HG03103 (cell line): ENCODE measurements at regions not wholly inside any gene's neighbourhood (a gene's known extent, or its start where the extent isn't known, plus 50 kb on each side); places are given as distances from the start of the nearest gene placed in this dataset.
"Not testable (repeated sequence)": the region's sequence is repeated elsewhere in the genome, so short reads cannot be mapped to it uniquely, and the experiment has no call there.

Experiments
- ATAC-seq: cut with Tn5 transposase; IDR thresholded peaks from one replicate; pipeline ENCODE4 v1.9.1; 2021; ENCODE audit warnings: low read depth; ENCODE audit not compliant: unreplicated experiment

DNA sequence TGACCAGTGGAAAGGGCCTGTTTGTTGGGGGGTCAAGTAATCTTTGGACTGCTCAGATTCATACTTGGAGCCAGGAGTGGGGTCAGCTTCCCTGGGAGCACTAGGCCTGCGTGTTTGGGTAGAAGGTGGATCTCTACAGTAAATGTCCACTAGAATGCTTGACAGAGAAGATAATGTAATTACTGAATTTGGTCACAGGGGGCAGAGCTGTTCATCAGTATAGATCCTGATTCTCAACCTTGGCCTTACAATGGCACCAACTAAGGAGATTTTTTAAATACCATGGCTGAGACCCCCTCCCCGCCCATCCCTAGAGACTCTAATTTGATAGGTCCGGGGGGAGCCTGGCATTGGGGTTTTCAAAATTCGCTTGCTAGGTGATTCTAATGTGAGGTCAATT is 217.5 kb upstream of the PLXNA2 start:
- no peak for ATAC-seq

DNA sequence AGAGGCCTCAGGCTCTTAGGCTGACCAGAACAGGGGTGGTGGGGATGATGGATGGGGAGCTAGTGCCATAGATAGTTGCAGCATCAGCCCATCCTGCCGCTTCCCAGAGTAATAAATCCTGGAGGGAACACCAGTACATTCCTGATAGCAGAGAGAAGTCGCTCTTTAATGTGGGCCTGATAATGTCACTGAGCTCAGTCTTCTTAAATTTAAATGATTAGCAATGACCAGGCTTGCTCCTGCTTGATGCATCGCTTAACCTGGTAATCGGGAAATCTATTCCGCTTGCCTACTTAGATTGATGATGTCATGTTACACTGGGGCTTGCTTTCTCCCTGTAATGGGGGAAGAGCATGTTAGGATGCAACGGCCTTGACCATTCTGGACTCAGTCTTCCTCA is 218.6 kb upstream of the PLXNA2 start:
- no peak for ATAC-seq

DNA sequence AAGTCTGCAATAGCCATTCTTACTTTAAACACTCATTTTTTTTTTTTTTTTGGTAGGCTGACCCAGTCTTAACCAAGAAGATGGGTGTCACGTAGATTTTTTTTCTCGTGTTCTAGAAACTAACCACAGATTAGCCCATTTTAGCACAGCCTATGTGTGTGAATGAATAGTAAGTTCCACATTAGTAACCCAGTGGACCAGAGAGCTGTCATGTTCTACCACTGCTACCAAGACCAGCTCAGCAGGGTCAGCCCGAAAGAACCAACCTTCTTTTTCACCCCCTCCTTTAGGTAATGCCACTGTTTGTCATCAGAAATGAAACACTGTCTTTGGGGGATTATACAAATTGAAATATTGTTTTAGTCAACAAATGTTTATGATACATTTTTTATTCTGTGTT is 221.1 kb upstream of the PLXNA2 start:
- ATAC-seq = no peak

DNA sequence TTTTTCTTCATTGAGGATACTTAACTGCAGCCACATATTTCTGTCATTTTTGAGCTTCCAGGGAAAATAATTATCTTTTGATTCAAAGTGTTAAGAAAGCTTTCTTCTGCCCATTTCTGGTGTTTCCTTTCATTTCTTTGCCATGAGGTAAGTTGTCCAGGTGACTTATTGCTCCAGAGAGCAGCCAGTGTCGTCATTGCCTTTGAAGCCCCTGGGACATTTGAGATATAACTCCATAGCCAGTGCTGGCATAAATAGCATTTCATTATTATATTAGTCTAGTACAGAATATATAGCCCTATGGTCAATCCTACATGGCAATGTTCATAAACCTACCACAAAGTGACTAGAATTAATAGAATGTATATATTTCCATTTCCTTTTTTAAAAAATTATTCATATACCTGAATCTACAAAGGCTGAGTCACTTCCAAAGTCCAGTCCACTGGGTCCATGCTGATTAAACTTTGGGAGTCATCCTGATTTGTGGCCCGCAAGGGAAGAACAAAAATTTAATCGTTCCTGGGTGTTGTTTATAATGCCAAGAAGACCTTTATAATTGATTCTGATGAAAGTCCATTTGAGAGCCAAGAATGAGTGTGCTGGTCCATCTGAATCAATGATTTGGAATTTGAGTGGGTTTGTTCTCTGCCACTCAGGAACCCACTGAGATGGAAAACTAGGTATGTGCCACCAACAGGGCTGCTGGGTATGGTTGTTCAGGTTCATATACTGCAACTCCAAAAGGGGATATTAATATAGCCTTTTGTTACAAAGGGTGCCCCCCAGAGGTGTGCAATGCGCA is 221.8 kb upstream of the PLXNA2 start:
- ATAC-seq = no peak

DNA sequence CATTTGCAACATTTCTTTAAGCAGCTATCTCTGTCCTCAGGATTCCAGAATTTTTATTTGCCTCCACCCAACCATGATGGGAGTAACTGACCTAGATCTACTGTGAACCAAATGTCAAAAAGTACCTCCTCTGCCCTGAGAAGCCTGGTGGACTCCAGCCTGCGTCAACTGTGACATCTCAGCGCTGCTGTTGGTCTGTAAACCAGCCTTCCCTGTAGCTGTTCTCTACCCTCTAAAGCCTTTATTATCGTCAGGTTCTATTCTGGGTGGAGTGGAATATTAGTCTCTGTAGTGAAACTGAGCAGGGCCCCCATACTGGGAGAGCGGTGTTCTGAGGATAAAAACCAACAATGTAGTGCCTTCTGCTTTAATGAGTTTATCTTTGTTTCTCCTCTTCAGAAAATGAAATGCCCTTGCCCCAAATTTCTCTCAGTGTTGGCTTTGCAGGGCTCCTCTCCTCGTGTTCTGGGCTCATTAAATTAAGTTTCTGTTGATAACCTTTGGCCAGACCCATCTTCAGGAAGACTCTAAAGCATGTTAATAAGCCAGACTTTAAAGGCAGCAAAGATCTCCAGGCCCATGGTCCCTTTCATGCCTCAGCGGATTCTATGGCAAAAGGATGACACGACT is 223.1 kb upstream of the PLXNA2 start:
- no peak for ATAC-seq

DNA sequence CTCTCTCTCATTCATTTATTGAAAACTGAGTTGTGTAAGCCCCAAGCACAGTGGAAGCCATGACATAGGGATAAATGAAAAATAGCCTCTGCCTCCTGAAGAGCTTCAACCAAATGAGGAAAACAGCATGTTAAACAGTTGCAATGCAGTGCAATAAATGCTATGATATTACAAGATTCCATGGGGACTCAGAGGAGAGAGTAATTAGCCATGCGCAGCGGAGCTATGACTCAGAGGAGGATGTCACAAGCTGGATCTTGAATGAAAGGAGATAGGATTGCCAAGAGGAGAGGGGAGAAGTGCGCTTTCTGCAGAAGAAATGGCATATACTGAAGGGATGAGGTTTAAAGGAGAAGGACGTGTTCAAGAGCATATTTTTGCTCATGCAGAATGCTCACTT is 231.3 kb upstream of the PLXNA2 start:
- no peak for ATAC-seq

DNA sequence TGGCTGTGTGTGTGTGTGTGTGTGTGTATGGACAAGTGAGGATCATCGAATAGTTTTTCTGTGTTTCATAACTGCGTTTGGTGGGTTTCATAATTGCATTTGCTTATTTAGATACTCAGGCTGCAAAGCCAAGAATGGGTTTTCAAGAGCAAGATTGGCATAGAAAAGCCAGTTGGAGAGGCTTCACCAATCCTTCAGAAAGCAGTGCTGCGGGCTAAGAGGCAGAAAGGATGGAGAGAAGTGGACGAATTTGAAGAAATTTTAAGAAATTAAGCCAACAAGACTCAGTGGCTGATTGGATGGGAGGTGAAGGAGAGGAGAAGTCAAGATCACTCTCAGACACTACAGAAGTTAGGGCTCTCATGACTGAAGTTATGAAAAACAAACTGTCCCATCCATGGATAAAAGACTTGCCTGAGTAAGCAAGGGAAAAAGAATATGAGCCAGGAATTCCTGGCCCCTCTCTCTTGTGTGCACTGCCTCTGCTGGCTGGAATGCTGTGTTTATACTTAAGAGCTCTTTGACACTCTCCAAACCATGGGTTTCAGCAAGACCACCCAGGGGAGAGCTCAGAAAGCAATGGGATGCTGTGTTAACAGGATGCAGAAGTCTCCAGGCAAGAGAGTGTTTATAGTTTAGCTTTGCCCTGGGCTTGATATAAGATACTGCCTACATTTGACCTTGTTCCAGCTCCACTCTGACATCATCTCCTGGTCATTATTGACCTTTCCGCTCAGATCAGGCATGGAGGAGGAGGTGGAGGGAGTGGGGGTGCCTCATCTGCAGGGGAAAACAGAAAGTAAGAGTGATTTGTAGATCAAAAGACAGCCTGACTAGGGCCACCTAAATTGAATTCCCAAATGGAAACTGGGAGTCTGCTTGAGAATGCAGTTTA is 232.0 kb upstream of the PLXNA2 start:
- no peak for ATAC-seq

DNA sequence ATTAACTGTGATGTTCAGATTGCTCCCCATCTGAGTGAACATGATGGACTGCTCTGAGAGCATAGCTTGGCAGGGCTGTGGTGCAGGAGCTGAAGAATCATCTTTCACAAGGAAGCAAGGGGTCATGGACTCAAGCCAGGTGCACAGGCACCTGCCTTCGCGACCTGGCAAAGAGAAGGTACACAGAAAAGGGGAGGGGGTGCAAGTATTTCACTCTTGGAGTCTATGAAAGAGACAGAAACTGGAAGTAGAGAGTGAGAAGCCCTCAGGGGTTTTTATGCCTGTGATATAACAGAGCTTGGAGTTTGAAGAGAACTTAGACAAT is 232.6 kb upstream of the PLXNA2 start:
- no peak for ATAC-seq

DNA sequence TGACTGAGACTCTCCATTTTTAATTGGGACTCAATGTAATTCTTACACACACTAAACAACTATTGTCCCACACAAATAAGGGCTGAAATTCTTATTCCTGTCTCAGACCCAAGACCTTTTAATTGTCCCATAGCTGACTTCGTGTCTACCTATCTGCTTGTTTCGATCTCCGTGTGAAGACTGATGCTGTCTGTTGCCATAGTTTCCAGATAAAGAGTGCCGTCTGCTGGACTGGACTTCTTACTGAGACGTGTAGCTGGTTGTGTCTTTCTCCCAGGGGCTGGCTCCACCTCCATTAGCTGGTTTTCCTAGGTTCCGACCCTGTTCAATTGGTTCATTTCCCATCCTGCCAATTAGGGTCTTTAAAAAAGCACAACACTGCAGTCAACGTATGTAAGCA is 235.3 kb upstream of the PLXNA2 start:
- ATAC-seq = no peak

DNA sequence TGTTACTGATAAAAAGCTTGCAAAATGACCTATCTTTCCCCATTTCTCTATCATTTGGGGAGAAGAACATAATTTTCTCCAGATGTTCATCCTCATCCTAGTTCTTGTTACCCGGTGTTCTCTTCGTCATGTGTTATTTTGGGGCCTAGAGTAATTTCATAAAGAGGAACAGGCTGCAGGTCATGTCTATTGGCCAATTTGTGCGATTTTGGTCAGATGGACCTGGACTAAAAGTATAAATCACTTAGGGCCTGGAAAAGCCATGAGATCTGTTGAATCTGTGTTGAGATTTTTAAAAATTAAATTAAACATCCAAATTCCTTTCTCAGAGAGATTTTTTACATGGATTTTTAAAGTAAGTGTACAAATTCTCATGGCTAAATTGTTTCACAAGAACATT is 241.3 kb upstream of the PLXNA2 start:
- ATAC-seq = no peak

DNA sequence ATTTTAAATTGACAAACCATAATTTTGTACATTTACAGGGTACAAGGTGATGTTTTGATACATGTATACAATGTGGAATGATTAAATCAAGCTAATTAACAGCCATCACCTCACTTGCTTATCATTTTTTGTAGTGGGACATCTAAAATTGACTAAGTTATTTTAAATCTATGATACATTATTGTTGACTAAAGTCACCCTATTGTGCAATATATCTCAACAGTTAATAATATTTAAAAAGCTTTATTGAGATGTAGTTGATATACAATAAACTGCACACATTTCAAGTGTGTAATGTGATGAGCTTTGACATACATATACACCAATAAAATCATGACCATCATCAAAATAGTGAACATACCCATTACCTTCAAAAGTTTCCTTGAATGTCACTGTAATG is 242.5 kb upstream of the PLXNA2 start:
- no peak for ATAC-seq

DNA sequence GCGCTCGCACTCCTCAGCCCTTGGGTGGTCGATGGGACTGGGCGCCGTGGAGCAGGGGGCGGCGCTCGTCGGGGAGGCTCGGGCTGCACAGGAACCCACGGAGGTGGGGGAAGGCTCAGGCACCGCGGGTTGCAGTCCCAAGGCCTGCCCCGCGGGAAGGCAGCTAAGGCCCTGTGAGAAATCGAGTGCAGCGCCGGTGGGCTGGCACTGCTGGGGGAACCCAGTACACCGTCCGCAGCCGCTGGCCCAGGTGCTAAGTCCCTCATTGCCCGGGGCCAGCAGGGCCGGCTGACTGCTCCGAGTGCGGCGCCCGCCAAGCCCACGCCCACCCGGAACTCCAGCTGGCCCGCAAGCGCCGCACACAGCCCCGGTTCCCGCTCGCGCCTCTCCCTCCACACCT is 244.2 kb upstream of the PLXNA2 start:
- not testable (repeated sequence) for ATAC-seq

DNA sequence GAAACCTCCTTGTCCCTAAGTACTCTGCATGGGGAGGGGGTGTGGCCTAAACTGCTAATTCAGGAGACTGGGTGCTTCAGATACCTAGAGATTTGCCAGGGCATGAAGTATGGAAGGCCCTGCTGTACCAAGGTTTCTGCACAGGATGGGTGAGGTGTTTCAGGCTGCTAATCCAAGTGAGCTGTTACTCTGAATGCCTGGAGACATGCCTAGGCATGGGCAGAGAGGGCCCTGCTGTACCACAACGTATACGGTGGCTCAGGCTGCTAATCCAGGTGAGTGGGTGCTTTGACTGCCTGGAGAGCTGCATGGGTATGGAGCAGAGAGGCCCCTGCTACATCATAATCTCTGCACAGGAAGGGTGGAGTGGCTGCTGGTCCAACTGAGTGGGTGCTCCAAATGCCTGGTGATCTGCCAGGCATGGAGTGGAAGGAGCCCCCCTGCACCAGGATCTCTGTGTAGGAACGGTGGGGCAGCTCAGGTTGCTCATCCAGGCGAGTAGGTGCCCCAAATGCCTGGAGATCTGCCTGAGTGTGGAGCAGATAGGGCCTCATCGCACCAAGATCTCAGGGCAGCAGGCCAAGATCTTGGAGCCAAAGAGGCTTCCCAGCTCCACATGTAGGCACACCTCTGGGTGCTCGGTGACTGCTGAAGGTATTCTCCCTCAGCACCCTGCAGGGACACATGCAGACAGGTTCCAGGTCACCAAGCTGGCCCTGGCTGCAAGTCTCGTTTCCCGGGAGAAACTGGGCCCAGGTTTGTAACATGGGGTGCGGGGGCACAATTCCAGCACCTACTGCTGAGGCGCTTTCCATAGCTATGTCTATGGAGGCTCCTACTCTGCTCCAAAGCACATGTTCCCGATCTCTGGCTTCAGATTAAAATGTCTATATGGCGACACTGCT is 252.5 kb upstream of the PLXNA2 start:
- ATAC-seq = no peak

DNA sequence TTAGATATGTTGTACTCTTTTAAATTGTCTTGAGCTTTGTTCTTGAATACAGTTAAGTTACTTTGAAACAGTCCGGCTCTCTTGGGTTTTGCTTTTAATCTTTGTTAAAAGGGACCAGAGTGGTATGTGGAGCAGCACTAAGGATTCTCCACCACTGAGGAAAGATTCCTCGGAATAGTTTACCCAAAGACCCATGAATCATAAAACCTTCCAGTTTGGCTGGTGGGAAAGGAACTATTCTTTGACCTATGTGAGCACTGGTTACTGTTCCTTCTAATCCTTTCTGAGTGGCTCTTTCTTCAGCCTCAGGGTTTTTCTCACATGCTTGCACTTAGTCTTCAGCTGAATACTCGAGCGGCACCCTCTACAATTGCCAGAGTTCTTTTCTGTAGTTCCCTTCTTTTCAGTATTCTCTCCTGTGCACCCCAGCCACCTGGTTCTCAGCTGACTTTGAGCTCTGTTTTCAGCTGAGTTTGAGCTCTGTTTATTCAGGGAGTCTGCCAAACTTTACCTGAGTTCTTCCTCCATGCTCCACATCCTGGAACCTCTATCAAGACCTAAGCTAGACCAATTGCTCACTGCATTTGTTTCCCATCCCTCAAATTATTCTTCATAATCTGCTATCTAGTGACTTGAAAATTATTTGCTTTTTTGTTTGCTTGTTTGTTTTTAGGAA is 253.8 kb upstream of the PLXNA2 start:
- ATAC-seq = no peak

DNA sequence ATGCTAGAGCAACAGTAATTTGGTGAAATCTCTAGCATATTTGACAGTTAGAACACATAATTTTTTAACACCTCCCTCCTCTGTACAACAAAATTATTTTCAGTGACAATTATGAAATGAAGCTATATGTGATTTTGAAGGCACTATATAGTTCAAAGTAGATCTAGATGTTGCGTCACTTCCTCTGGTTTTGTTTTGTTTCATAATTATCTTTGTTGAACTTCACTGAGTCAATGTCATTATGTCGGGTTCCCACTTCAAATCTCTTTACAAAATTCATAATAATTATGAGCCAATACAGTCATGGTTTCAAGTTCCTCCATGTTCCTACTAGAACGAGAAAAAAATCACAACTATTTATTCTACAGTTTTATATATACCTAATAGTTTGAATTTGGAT is 254.8 kb upstream of the PLXNA2 start:
- no peak for ATAC-seq

DNA sequence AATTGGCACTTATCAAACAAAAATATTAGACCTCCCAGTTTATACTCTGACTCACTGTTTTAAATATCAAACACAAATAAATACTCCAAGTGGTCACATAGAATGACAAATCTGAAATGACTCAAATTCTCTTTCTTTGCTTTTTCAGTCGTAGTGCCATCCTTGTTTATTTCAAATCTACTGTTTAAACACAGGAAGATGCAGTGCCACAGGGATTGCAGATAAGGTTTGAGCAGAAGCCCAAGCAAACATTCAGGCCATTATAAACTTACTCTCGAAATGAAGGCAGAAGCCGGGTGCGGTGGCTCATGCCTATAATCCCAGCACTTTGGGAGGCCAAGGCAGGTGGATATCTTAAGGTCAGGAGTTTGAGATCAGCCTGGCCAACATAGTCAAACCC is 255.4 kb upstream of the PLXNA2 start:
- no peak for ATAC-seq

DNA sequence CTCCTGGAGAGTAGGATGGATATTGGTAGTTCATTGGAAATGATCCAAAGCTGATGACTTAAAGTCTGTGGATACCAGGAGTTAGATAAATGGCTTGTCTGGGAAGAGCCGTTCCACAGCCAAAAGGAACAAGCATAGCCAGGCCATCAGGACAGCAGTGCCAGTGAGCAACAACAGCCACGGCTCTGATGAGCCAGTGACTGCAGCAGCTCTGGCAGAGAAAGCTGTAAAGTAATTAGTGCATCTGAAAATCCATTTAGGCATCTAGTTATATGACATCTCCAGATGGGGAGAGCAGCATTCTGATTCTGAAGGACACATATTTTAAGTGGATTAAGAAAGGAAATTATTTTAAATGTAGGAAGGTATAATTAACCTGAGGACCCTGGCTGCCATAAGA is 256.2 kb upstream of the PLXNA2 start:
- ATAC-seq = no peak

DNA sequence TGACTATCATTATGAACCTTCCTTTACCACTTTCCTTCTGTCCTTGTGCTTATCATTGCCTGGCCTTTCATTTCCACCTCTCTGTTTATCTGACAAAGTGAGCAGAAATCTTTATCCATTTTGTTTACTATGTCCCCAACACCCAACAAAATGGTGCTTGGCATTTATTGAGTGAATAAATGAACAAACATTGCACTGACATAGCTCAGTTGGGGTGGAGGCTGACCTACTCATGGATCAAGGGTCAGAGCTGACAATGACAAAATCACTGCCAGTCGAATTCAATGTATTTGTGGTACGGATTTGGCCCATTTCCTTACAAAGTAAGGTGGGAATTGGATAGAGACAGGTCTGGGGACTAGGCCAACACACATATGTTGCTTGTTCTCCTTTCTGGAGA is 257.4 kb upstream of the PLXNA2 start:
- no peak for ATAC-seq

DNA sequence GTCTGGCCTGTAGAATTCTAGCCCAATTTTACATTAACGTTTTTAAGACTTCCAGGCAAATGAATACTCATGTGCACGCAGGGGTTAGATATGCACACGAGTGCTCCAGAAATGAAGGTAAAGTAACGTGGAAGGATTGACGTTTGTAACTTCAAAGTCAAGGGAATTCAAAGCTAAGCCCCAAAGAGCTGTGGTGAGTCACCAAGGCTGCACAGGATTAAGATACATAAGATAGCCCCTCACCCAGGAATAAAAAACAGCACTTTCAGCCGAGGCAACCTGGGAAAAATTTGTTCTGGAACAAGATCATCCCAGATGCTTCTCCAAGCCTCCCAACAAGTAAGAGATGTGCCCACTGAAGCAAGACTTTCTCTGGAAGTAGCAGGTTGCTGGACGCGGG is 259.6 kb upstream of the PLXNA2 start:
- ATAC-seq = no peak

DNA sequence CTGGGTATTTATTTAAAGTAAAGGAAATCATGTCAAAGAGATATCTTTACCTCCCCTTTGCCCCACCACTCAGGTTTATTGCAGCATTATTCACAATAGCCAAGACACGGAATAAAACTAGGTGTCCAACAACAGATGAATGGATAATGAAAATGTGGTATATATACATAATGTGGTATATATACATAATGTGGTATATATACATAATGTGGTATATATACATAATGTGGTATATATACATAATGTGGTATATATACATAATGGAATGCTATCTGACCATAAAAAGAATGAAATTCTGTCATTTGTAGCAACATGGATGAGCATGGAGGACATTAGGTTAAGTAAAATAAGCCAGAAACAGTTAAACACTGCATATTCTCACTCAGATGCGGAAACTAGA is 262.6 kb upstream of the PLXNA2 start:
- ATAC-seq = no peak
